ENCODE measurements at regions not wholly inside any gene's neighbourhood (a gene's known extent, or its start where the extent isn't known, plus 50 kb on each side); places are given as distances from the start of the nearest gene placed in this dataset.

GRCh38 chr4:123017636-123018395, 95.4 kb upstream of the NUDT6 start:
- TF ChIP-seq CTCF (conservative IDR thresholded peaks at IDR 0.05; ENCODE audit: low read depth, low read length) = no peak
- TF ChIP-seq EZH2 (IDR thresholded peaks at IDR 0.05; ENCODE audit: borderline replicate concordance, low read depth, low read length, poor library complexity, severe bottlenecking) = no peak
- no peaks in the 10 kb centered on the region for H3K27me3 ChIP-seq (replicated peaks; ENCODE audit: insufficient read depth, low read depth, low read length, poor library complexity)
- no peaks in the 10 kb centered on the region for H3K9me3 ChIP-seq (ENCODE audit: low read depth, low read length, poor library complexity, severe bottlenecking)
- peak; percentile 60 for DNase-seq (ENCODE audit: low spot score)
- BruUV-seq (replicated peaks) = no TSS peak
- H3K4me3 ChIP-seq (ENCODE audit: low read depth, low read length, poor library complexity, severe bottlenecking) = no peak overlapping the region
- ChIA-PET CTCF (no interaction called here), POLR2A (ENCODE audit: low non-redundant PET) (no interaction called here)
- peaks cover 14% of the 10 kb centered on the region for H3K4me1 ChIP-seq (ENCODE audit: insufficient read depth, low read length, poor library complexity, severe bottlenecking)
- H3K36me3 ChIP-seq (ENCODE audit: insufficient read depth, low read length, poor library complexity, severe bottlenecking) = no peaks in the 10 kb centered on the region
- no peak overlapping the region for H3K27ac ChIP-seq (ENCODE audit: low read depth, low read length, poor library complexity, severe bottlenecking)
- intact Hi-C loops (cut with micrococcal nuclease; ENCODE audit: unreplicated experiment) = no loop called here

- no peak for DNase-seq (ENCODE audit: low spot score)
- Histone ChIP-seq H3K4me1 (ENCODE audit: insufficient read depth, low read length, poor library complexity, severe bottlenecking) (peaks cover 14% of the 10 kb centered on the region), H3K4me3 (ENCODE audit: low read depth, low read length, poor library complexity, severe bottlenecking) (no peak overlapping the region), H3K27ac (ENCODE audit: low read depth, low read length, poor library complexity, severe bottlenecking) (no peak overlapping the region), H3K36me3 (ENCODE audit: insufficient read depth, low read length, poor library complexity, severe bottlenecking) (no peaks in the 10 kb centered on the region), H3K9me3 (ENCODE audit: low read depth, low read length, poor library complexity, severe bottlenecking) (no peaks in the 10 kb centered on the region), H3K27me3 (replicated peaks; ENCODE audit: insufficient read depth, low read depth, low read length, poor library complexity) (no peaks in the 10 kb centered on the region)
- intact Hi-C loops (cut with micrococcal nuclease; ENCODE audit: unreplicated experiment) = no loop called here
- ChIA-PET POLR2A (ENCODE audit: low non-redundant PET) (no interaction called here), CTCF (no interaction called here)
- BruUV-seq (replicated peaks) = no TSS peak
- TF ChIP-seq EZH2 (IDR thresholded peaks at IDR 0.05; ENCODE audit: borderline replicate concordance, low read depth, low read length, poor library complexity, severe bottlenecking) = no peak
- TF ChIP-seq CTCF (conservative IDR thresholded peaks at IDR 0.05; ENCODE audit: low read depth, low read length) = no peak
Observed at GRCh38 chr4:123018396-123018775, 96.0 kb upstream of the NUDT6 start.

GRCh38 chr4:123020285-123020684, 97.9 kb upstream of the NUDT6 start:
- no peak for TF ChIP-seq CTCF (conservative IDR thresholded peaks at IDR 0.05; ENCODE audit: low read depth, low read length)
- TF ChIP-seq EZH2 (IDR thresholded peaks at IDR 0.05; ENCODE audit: borderline replicate concordance, low read depth, low read length, poor library complexity, severe bottlenecking) = no peak
- no peaks in the 10 kb centered on the region for H3K36me3 ChIP-seq (ENCODE audit: insufficient read depth, low read length, poor library complexity, severe bottlenecking)
- no peak overlapping the region for H3K27ac ChIP-seq (ENCODE audit: low read depth, low read length, poor library complexity, severe bottlenecking)
- intact Hi-C loops (cut with micrococcal nuclease; ENCODE audit: unreplicated experiment) = no loop called here
- H3K9me3 ChIP-seq (ENCODE audit: low read depth, low read length, poor library complexity, severe bottlenecking) = no peaks in the 10 kb centered on the region
- no peaks in the 10 kb centered on the region for H3K27me3 ChIP-seq (replicated peaks; ENCODE audit: insufficient read depth, low read depth, low read length, poor library complexity)
- peaks cover 18% of the 10 kb centered on the region for H3K4me1 ChIP-seq (ENCODE audit: insufficient read depth, low read length, poor library complexity, severe bottlenecking)
- BruUV-seq (replicated peaks) = no TSS peak
- no peak for DNase-seq (ENCODE audit: low spot score)
- CTCF ChIA-PET = no interaction called here
- no peak overlapping the region for H3K4me3 ChIP-seq (ENCODE audit: low read depth, low read length, poor library complexity, severe bottlenecking)
- POLR2A ChIA-PET (ENCODE audit: low non-redundant PET) = no interaction called here

Data from A673 (cell line).